22Rv1 (cell line): ENCODE measurements at regions not wholly inside any gene's neighbourhood (a gene's known extent, or its start where the extent isn't known, plus 50 kb on each side); places are given as distances from the start of the nearest gene placed in this dataset.
"Not testable (repeated sequence)": the region's sequence is repeated elsewhere in the genome, so short reads cannot be mapped to it uniquely, and the experiment has no call there.

Experiments used
- H3K27ac ChIP-seq: fragments of 450-650 bp; 2 replicates; pipeline ENCODE4 v1.5.1; 2017
- ZFX ChIP-seq: fragments of 450-650 bp; IDR thresholded peaks from 2 replicates; pipeline ENCODE4 v1.6.1; 2017; ENCODE audit warnings: antibody characterized with exemption, borderline replicate concordance
- TF ChIP-seq, protein P1 (sequence below): fragments of 450-650 bp; IDR thresholded peaks from 2 replicates; pipeline ENCODE4 v1.5.1; 2017; ENCODE audit warnings: mild to moderate bottlenecking

- TF ChIP-seq ZFX, result no peak
- TF ChIP-seq, protein P1, sequence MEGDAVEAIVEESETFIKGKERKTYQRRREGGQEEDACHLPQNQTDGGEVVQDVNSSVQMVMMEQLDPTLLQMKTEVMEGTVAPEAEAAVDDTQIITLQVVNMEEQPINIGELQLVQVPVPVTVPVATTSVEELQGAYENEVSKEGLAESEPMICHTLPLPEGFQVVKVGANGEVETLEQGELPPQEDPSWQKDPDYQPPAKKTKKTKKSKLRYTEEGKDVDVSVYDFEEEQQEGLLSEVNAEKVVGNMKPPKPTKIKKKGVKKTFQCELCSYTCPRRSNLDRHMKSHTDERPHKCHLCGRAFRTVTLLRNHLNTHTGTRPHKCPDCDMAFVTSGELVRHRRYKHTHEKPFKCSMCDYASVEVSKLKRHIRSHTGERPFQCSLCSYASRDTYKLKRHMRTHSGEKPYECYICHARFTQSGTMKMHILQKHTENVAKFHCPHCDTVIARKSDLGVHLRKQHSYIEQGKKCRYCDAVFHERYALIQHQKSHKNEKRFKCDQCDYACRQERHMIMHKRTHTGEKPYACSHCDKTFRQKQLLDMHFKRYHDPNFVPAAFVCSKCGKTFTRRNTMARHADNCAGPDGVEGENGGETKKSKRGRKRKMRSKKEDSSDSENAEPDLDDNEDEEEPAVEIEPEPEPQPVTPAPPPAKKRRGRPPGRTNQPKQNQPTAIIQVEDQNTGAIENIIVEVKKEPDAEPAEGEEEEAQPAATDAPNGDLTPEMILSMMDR, result no peak
- no peak overlapping the region for H3K27ac ChIP-seq
These were observed 516.6 kb upstream of the DAB2 start for GRCh38 chr5:39941416-39941815.

- TF ChIP-seq, protein P1, result no peak
- TF ChIP-seq ZFX, result no peak
- no peak overlapping the region for H3K27ac ChIP-seq
These were observed 510.1 kb upstream of the DAB2 start for GRCh38 chr5:39934830-39935229.

DNA sequence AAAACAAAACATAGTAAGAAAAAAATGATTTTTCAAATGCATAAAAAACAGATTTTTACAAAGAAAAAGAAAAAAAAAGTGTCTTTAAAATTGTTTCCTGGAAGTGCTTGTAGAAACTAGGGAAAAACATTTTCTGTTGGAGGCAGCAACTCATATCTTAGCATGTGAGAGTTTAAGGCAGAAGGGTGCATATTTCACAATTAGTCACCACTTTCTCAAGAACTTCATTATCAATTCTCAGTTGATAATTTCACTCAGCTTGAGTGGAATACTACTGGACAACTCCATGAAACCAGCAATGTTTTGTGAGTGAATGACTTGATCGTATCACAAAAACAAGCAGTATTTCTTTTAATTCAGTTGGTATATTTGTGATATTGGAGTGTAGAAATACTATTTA is 508.3 kb upstream of the DAB2 start:
- TF ChIP-seq, protein P1, result no peak
- TF ChIP-seq ZFX, result no peak
- H3K27ac ChIP-seq, result no peak overlapping the region

GRCh38 chr5:39928709-39929108 is 503.9 kb upstream of the DAB2 start:
- H3K27ac ChIP-seq, result no peak overlapping the region
- TF ChIP-seq, protein P1, result no peak
- TF ChIP-seq ZFX, result no peak

DNA sequence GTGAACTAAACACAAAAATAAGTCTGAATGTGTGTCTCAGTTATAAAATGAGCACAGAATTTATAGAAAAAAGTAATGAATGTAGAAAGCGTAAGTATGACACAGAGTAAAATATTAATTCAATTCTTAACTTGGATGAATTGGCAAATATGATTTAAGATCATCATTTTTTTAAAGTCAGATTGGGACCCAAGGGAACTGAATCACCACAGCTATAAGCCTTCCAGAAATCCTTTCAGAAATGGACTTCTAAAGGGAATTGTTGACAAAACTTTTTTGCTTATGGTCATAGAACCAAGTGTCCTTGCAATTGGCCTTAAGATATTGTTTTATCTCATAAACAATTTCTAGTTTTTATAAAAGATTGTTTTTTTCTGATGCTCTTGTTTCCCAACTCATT is 495.1 kb upstream of the DAB2 start:
- H3K27ac ChIP-seq, result no peak overlapping the region
- no peak for TF ChIP-seq ZFX
- TF ChIP-seq, protein P1, result no peak

GRCh38 chr5:39912906-39913305 is 488.1 kb upstream of the DAB2 start:
- no peak for TF ChIP-seq ZFX
- TF ChIP-seq, protein P1, result no peak
- no peak overlapping the region for H3K27ac ChIP-seq

- H3K27ac ChIP-seq, result not testable (repeated sequence)
These were observed 482.6 kb upstream of the DAB2 start for GRCh38 chr5:39907267-39907951.

DNA sequence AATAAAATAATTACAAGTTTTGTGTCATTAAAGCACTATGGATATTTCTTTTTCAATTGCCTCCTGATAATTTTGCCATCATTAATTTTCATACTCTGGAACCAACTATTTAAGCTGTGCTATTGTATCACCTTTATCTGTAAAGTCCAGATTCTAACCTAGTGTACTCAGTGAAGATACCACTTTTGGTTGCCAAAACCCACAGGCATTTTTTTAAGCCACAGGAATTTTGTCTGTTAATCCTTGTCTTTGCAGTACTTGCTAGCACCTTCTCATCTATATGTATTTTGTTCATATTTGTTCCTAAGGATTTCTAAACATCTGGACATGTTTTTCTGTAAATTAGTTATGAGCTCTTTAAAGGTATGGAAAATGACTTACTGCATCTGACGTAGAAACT is 481.4 kb upstream of the DAB2 start:
- H3K27ac ChIP-seq, result no peak overlapping the region
- TF ChIP-seq, protein P1, result no peak
- no peak for TF ChIP-seq ZFX
